ENCODE measurements at regions not wholly inside any gene's neighbourhood (a gene's known extent, or its start where the extent isn't known, plus 50 kb on each side); places are given as distances from the start of the nearest gene placed in this dataset.

- Histone ChIP-seq H3K4me1 (no peaks in the 10 kb centered on the region), H3K9me3 (no peaks in the 10 kb centered on the region), H3K36me3 (ENCODE audit: low read depth, missing control alignments) (no peaks in the 10 kb centered on the region), H3K4me3 (peak overlapping the region; percentile 40 to 52), H3K27me3 (no peaks in the 10 kb centered on the region), H3K27ac (no peak overlapping the region)
- intact Hi-C loops (cut with DNase I; ENCODE audit: low total_unique reads): no loop called here
- no peak for TF ChIP-seq POLR2A (IDR thresholded peaks at IDR 0.05)
- TF ChIP-seq CTCF (IDR thresholded peaks at IDR 0.05): peak in 1 of 3 experiments; percentile 4
- WGBS, 2 donors: 0 to 11% methylated on average over 7 to 28 of the region's 92 CpGs
- DNase-seq: no peak
Observed at GRCh38 chr14:103220134-103220981, 97.1 kb downstream of the TNFAIP2 start.

- TF ChIP-seq CTCF (IDR thresholded peaks at IDR 0.05): no peak
- TF ChIP-seq POLR2A (IDR thresholded peaks at IDR 0.05): no peak
- intact Hi-C loops (cut with DNase I; ENCODE audit: low total_unique reads): no loop called here
- no peak for DNase-seq
- no peak overlapping the region for H3K27ac ChIP-seq
- 26 to 32% methylated on average over 24 to 30 of the region's 30 CpGs for WGBS, 2 donors
- no peaks in the 10 kb centered on the region for H3K36me3 ChIP-seq (ENCODE audit: low read depth, missing control alignments)
- H3K4me1 ChIP-seq: no peaks in the 10 kb centered on the region
- no peaks in the 10 kb centered on the region for H3K27me3 ChIP-seq
- H3K9me3 ChIP-seq: no peaks in the 10 kb centered on the region
- H3K4me3 ChIP-seq: peak overlapping the region; percentile 40 to 52
Observed at GRCh38 chr14:103220982-103221641, 97.9 kb downstream of the TNFAIP2 start.

GRCh38 chr14:103221781-103222358 lies 98.6 kb downstream of the TNFAIP2 start:
- TF ChIP-seq CTCF (IDR thresholded peaks at IDR 0.05) (no peak), POLR2A (IDR thresholded peaks at IDR 0.05) (no peak)
- DNase-seq: no peak
- WGBS, 2 donors: 90 to 92% methylated on average over 13 of the region's 13 CpGs
- no peak overlapping the region for H3K4me3 ChIP-seq
- H3K27ac ChIP-seq: no peak overlapping the region
- intact Hi-C loops (cut with DNase I; ENCODE audit: low total_unique reads): no loop called here
- no peaks in the 10 kb centered on the region for H3K36me3 ChIP-seq (ENCODE audit: low read depth, missing control alignments)
- no peaks in the 10 kb centered on the region for H3K9me3 ChIP-seq
- H3K4me1 ChIP-seq: no peaks in the 10 kb centered on the region
- no peaks in the 10 kb centered on the region for H3K27me3 ChIP-seq

GRCh38 chr14:103223818-103224352 lies 100.6 kb downstream of the TNFAIP2 start:
- no peak overlapping the region for H3K27ac ChIP-seq
- H3K4me3 ChIP-seq: no peak overlapping the region
- H3K36me3 ChIP-seq (ENCODE audit: low read depth, missing control alignments): no peaks in the 10 kb centered on the region
- WGBS, 2 donors: 92 to 93% methylated on average over 8 to 15 of the region's 15 CpGs
- no peaks in the 10 kb centered on the region for H3K27me3 ChIP-seq
- DNase-seq: no peak
- intact Hi-C loops (cut with DNase I; ENCODE audit: low total_unique reads): no loop called here
- TF ChIP-seq CTCF (IDR thresholded peaks at IDR 0.05): no peak
- no peak for TF ChIP-seq POLR2A (IDR thresholded peaks at IDR 0.05)
- no peaks in the 10 kb centered on the region for H3K4me1 ChIP-seq
- no peaks in the 10 kb centered on the region for H3K9me3 ChIP-seq

All from testis (tissue), 2 donors.